HG02943 (cell line): ENCODE measurements at regions not wholly inside any gene's neighbourhood (a gene's known extent, or its start where the extent isn't known, plus 50 kb on each side); places are given as distances from the start of the nearest gene placed in this dataset.
"Not testable (repeated sequence)": the region's sequence is repeated elsewhere in the genome, so short reads cannot be mapped to it uniquely, and the experiment has no call there.

Experiments used
- ATAC-seq: cut with Tn5 transposase; IDR thresholded peaks from one replicate; pipeline ENCODE4 v1.9.1; 2021; ENCODE audit warnings: mild to moderate bottlenecking, low read depth, moderate library complexity; ENCODE audit not compliant: unreplicated experiment

DNA sequence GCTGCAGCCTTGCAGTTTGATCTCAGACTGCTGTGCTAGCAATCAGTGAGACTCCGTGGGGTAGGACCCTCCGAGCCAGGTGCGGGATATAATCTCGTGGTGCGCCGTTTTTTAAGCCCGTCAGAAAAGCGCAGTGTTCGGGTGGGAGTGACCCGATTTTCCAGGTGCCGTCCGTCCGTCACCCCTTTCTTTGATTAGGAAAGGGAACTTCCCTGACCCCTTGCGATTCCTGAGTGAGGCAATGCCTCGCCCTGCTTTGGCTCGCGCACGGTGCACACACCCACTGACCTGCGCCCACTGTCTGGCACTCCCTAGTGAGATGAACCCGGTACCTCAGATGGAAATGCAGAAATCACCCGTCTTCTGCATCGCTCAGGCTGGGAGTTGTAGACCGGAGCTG lies 203.2 kb downstream of the SNCAIP start:
- ATAC-seq, result not testable (repeated sequence)

DNA sequence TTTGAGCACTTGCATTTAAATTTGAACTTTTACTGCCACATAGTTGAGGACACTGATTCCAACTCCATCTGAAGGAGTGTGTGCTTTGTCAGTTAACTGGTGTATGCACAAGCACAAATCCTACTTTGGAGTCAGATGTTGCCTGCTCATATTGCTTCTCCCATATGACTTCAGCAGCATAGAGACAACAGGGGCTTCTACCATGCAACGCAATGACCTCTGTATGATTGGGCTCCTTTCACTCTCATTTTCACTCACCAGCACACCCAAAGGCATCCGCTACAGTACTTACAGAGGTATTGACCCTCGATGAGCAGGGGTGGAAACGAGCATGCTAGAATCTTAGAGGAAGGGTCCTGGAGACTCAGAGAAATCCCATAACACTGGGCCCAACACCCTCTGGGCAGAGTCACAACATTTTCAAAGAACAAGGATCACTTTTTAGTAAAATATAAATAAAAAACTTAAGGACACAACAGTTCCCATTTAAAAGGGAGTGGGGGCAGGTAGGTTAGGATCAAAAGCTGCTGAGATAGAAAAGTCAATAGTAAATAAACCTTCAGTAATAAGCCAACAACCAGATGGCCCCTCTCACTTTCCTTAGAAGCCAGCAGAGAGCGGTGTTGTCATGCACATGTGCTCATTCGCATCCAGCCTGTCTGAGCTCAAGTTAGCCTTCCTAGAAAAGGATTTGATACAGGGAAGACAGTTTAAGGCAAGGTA lies 203.8 kb downstream of the SNCAIP start:
- ATAC-seq, result peak; percentile 79

DNA sequence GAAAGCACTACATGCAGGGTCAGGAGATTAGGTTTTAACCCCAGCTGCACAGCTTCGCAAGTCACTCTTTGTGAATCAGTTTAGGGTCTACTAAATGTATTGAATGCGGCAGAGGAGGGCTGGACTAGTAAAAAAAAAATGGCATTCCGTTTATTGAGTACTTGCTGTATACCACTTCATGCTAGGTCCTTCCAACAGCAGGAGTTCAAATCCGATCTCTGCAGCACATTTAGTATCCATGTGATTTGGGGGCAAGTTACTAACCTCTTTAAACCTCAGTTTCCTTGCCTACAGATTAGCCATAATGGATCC lies 204.4 kb downstream of the SNCAIP start:
- no peak for ATAC-seq

DNA sequence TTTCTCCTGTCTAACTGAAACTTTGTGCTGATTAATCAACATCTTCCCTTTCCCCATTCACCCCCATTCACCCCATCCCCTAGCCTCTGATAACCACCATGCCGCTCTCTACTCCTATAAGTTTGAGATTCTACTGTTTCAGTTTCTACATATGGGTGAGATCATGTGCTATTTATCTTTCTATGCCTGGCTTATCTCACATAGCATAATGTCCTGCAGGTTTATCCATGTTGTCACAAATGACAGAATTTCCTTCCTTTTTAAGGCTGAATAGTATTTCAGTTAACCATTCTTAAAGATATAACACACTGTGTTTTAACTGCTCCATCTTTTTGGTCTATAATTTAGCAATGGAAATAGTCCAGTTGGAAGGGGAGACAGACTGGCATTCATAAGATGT lies 205.1 kb downstream of the SNCAIP start:
- no peak for ATAC-seq

DNA sequence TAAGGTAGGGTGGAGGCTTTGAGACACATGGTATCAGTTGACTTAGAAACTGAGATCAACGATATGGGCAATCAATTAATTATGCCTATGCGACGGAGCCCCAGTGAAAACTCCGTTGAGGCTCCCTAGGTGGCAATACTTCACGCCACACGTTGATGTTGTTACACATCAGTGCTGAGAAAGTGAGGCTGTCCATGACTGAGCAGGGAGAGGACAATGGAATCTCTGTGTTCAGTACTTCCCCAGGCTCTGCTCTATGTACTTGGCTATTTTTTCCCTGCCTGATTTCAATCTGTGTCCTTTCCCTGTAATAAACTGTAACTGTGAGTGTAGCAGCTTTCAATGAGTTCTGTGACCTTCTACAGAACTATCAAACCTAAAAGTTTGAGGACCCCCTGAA lies 211.7 kb downstream of the SNCAIP start:
- no peak for ATAC-seq

DNA sequence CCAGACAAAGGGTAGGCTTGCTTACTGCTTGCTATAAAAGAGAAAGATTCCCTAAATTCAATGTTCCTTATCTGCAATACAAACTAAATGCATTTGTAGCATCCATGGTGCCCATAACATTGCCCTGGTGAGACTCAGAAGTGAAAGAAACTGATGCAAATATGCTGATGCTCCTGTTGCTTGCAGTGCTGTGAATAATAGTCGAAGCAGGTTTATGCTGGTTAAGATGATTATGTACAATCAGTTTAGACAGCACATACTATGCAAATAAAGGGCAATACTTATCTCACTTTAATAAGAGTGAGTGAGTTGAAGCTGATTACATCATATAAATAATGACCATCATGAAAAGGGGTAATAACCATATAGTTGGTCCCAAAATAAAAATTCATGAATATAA lies 215.5 kb downstream of the SNCAIP start:
- no peak for ATAC-seq

DNA sequence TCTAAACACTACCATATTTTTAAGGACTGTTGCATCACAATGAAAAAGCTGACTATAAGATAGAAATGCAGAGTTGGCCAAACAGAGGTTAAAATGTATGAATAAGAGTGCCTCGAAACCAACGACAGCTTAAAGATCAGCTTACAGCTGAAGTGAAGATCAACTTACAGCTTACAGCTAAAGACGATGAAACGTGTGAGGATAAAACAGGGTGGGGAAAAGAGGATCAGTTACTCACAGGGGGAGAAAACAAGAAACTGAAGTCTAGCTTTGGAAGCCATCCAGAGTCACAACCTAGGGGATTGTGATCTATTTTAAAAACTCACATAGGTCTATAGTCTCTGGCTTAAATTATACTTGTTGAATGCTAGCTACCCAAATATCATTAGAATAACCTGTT lies 220.0 kb downstream of the SNCAIP start:
- ATAC-seq, result no peak

DNA sequence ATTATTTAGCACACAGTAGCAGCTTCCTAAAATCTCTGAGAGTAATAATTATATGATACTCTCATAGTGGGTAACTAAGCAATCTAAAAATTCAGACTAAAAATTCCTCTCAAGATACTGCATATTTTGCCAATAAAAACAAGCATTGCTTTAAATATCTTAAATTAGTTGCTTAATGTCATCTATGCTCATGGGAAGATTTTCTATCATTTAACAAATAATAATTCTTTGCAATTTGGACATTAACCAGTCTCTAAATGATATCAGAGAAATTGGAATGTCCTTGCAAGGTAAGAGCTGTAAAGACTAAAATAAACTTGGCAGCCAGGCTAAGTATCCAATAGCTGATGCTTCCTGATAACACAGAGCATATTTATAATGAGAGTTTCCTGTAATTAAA lies 221.8 kb downstream of the SNCAIP start:
- no peak for ATAC-seq

DNA sequence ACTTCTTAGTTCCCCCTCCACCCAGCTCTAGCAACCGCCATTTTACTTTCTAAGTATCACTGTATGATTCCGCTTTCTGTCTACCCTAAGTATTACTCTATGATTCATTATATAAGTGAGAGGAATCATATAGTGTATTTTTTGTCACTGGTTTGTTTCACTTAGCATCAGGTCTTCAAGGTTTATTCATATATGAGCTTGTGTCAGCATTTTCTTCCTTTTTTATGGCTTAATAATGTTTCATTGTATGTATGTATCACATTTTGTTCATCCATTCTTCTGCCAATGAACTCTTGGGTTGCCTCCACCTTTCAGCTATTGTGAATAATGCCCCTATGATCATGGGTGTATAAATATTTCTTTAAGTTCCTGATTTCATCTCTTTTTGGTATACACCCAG lies 222.8 kb downstream of the SNCAIP start:
- ATAC-seq, result no peak

DNA sequence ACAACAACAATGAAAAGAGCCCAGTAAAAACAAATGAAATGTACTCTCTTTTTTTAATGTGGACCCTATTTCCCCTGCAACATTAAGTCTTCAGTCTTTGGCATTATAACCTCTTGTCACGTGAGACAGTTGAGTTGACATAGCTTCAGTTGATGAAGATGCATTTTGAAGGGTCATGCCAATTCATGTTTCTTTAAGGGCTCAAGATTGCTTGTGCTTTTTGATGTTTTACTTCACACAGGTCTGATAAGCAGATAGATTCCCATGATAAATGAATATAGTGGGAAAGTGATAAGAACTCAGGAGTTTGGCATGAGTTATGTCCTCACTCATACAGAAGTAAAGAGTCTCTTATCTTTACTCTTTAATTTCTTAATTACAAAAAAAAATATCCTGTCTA lies 229.4 kb downstream of the SNCAIP start:
- no peak for ATAC-seq

DNA sequence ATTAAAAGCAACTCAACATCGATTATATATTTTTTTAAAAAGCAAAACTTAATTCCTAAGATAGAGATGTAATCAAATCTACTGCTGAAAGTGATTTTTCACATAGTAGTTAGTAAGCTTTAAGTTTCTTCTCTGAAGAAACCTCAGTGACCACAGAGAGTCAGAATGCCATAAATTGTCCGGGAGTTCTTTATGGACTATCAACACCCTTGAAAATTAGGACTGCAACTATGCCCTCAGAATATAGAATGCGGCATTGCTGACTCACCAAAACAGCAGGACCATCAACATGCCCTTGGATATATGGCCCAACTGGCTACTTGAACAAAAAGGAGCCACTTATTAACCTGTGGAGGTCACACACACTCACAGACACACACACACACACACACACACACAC lies 228.9 kb upstream of the SNX2 start:
- ATAC-seq, result no peak

DNA sequence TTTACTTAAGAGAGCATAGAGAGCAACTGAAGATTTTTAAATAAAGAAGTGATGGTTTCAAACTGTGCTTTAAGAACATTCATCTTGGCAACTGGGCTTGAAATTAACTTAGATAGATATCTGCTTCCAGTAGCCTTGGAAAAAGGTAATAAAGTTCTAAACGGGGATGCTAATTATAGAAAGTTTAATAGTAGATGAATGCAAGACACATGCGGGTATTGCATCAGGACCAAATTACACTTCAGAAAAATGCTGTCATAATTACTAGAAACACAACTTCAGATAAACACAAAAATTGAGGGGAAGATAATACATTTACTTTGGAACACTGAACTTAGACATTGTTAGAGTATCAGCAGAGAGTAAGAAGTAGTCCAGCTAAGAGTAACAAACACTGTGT lies 227.7 kb upstream of the SNX2 start:
- no peak for ATAC-seq

DNA sequence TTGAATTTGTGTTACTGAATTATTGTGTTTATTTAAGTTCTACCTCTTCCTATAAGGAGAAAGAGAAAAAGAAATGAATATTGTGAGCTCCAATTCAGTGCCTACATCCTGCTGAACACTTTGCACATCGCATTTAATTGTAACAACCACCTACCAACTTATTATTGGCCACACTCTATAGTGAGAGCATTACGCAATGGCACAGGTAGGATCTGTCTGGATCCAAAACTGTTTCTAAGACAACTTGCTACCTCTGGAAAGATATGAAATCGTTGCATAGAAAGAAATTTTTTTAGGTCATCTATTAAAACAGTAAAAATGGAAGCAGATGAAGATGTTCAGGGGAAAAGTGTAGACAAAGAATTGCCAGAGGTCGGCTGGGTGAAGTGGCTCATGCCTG lies 227.2 kb upstream of the SNX2 start:
- ATAC-seq, result no peak

DNA sequence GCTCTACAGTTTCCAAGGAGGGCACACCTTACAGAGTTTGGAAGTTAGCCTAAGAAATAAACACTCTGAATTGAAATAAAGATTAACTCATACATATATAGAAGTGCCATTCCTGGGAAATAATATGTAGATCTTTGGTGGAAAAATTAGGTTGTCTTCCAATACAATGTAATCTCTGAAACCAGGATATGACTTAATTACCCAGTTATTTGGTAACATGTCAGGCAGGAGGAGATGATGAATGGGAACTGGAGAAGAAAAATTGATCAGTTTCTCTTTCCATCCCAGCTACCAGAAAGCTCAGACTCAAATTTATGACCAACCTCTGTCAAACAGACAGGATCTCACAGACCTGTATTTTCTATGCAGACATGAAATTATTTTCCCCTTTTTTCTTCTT lies 215.2 kb upstream of the SNX2 start:
- ATAC-seq, result no peak

DNA sequence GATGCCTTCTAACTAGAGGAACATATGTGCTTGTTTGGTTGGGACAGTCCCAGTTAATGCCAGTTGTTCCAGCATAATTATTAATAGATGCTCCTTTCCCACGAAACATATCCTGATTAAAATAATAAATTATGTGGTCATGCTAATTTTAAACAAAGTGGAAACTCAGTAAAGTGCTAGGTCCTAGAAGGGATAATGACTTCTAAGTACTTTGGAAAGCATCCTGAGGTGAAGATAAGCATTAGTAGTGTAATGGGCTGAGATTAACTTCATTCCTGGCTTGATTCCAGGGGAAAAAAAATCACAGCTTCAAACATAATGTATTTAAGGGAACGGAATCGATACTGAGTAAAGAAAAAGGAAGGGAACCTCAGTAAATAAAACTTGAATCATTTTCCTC lies 213.7 kb upstream of the SNX2 start:
- ATAC-seq, result no peak

DNA sequence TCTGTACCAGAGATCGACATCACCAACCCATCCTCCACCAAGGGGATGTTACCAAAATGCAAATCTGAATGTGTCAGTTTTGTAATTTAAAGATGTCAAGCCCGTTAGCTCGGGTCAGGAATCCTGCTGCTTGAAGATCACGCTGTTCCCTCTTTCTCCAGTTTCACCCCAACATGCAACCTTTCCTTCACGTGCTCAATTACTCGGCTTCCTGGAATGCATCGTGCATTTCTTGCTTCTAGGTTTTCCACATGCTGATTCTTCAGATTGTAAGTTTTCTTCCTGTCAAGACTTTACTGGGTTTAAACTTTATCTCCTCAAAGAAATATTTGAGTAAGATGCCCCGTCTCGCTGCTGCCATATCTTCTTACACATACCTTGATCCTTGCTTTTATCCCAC lies 209.5 kb upstream of the SNX2 start:
- no peak for ATAC-seq

DNA sequence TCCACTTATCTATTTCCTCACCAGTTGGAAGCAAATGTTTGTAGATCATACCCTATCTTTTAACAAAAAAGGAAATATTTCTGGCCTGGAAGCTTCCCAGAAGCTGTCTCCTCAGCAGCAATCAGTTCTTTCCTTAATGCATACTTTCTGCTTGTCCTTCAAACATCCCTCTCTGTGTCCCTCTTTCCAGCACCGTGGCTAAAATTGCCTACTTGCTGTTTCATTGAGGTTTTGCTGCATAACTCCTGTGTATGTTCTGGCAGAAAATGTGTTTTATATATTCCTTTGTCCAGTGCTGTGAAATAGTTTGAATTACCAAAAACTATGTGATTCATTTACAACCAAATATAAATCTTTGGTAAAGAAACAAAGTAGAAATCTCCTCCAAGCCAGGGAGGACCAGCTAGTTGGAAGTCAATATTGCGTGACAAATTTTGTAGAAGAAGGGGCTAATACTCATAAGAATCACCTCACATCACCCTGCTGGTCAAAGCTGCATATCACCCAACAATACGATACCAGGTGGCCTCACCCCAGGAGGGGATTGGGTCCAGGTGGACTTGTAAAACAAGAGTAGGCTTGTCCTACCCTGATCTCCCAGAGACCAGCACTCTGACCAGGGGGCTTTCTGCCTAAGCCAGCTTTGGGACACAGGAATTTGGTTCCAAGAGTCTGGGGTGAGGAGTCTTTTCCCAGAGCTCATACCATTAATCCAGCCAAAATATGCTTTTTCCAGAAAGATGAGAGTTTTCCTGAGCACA lies 198.4 kb upstream of the SNX2 start:
- ATAC-seq, result no peak

DNA sequence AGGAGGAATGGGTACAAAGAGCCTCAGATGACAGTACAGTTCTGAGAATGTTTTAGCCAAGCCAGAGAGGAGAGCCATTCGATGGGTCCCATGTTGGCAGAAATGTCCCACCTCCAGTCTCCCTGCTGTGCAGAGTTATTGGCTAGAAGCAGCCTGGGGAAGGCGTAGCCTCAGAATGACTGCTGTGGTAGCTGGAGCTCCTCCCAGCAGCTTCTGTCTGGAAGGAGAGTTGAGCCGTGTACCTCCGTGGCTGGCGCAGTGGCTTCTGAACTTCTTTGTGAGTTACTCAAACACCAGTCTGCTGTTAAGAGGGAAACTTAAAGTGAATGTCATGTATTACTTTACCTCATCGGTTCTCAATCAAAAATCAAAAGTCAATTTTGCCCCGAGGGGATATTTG lies 193.3 kb upstream of the SNX2 start:
- ATAC-seq, result no peak

DNA sequence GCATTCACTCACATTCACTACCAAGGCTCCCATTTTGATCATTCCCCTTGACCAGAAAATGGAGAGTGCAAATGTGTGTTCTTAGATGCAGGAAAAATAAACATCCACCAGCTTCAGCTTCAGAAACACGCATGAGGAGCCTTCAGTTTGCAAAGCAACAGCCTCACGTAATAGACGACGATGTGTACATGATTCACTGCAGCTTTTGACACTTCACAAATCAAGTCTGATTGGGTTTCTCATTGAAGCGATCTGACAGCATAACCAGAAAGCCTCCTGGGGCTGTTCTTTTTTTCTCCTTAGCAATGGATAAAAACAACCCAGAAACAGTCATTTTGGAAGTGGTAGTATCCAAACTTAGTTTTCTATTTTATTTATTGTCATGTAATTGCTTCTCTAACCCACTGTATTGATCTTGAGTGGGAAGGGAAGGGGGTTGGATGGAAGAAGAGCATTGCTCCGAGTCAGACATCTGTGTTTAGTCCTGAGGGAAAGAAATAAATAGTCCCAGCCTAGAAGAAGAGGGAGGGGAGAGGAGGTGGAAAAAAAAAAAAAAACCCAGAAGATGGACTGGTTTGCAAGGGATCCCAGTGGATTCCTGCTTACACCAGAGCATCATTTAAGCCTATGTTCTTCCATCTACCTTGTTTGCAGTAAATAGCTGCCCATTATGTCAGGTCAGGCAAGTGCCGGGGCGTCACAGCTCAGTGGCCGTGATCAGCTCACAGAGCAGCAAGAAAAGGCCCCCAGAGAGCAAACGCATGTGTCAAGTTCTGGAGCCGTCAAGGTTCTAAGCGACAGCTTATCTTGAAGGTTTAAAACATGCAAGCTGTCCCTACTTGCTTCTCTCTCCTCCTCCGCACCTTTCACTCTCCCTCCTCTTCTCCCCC lies 190.2 kb upstream of the SNX2 start:
- ATAC-seq, result no peak

DNA sequence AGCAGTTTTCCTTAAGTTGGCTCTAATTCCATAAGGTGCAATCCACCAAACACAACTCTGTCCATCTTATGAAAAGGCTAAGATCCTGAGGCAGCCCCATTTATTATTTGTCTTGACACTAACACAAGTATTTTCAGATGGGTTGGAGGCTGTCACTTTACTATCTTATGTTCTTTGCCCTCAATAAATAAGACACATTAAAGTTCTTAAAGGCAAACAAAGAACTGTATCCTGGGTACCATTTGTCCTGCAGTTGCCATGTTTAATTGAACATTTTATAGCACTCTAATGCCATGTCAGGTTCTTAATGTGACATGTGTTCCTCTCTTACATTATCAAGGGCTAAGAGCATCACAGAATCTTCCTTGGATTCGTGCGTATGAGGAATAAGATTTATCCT lies 189.5 kb upstream of the SNX2 start:
- no peak for ATAC-seq

DNA sequence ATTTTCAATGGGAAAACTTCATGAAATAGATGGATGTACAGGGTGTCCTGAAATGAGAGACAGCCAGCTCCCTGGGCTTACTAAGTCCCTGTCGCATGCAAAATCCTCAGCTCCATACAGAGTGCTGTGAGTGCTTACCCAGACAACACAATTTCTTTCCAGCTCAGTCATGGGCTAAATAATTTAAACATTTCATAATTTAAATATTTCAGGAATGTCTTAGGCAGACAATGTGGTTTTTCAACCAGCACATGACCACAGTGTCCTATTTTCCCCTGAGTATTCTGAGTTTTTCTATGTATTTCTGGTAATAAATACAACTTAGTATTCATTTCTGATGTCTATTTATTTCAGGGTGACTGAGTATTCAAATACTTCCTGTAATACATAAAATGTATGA lies 188.5 kb upstream of the SNX2 start:
- ATAC-seq, result no peak

DNA sequence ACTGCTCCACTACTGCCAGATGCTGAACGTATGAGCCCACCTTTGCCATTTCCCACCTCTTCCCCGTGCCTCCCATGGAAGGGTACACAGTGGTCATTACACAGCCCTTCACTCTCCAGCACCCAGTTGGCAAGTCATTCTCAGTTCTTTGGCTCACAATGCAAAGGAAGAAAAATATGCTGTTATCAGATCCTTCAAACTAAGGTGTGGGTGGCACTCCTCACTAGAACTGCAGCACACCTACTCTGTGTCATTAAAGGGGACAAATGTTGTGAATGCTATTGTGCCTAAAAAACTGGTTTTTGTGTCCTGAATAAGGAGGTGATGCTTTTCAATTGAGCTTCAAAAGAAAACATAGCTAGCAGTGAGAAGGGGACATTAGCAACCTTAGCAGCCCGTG lies 183.1 kb upstream of the SNX2 start:
- ATAC-seq, result no peak
